DND-41 (cell line): ENCODE measurements at regions not wholly inside any gene's neighbourhood (a gene's known extent, or its start where the extent isn't known, plus 50 kb on each side); places are given as distances from the start of the nearest gene placed in this dataset.
A peak's percentile ranks its signal among the peaks of the same experiment; 100 is the strongest.

Source experiments
- ATAC-seq: fragments of 200-7000 bp; cut with Tn5 transposase; 3 replicates; pipeline ENCODE4 v1.9.1; 2021; ENCODE audit warnings: low read depth; ENCODE audit not compliant: insufficient read depth
- DNase-seq: peaks from one replicate; pipeline ENCODE4 v3.0.0-alpha.2; 2020
- H2AFZ ChIP-seq: 2 replicates; pipeline ENCODE4 v1.6.0; 2012; ENCODE audit warnings: low read depth, low read length
- H3K27ac ChIP-seq: 2 replicates; pipeline ENCODE4 v1.5.1; 2012; ENCODE audit warnings: low read length, inconsistent platforms
- H3K27me3 ChIP-seq: fragments of 200-600 bp; sonication (generic); 2 replicates; pipeline ENCODE4 v1.6.0; 2012; ENCODE audit warnings: low read length, mild to moderate bottlenecking, inconsistent platforms; ENCODE audit not compliant: insufficient read depth, poor library complexity
- H3K36me3 ChIP-seq: 2 replicates; pipeline ENCODE4 v1.5.1; 2012; ENCODE audit warnings: low read length, inconsistent platforms; ENCODE audit not compliant: insufficient read depth
- H3K4me1 ChIP-seq: 2 replicates; pipeline ENCODE4 v1.5.1; 2012; ENCODE audit warnings: mild to moderate bottlenecking, low read length; ENCODE audit not compliant: insufficient read depth
- H3K4me2 ChIP-seq: 2 replicates; pipeline ENCODE4 v1.6.0; 2012; ENCODE audit warnings: mild to moderate bottlenecking, moderate library complexity, low read length, inconsistent platforms; ENCODE audit not compliant: insufficient read depth
- H3K4me3 ChIP-seq, 2 experiments: fragments of 200-600 bp in 1 of 2; shearing (Covaris generic) in 1 of 2; 2 replicates each; pipeline ENCODE4 v1.5.1; 2012 to 2016; ENCODE audit warnings: inconsistent platforms in 2 of 2, low read length in 2 of 2, mild to moderate bottlenecking in 2 of 2, low read depth in 1 of 2, moderate library complexity in 1 of 2
- H3K79me2 ChIP-seq: 2 replicates; pipeline ENCODE4 v1.6.0; 2012; ENCODE audit warnings: low read length, inconsistent platforms; ENCODE audit not compliant: insufficient read depth
- H3K9ac ChIP-seq: 2 replicates; pipeline ENCODE4 v1.6.0; 2012; ENCODE audit warnings: low read depth, mild to moderate bottlenecking, inconsistent platforms, low read length, moderate library complexity
- H3K9me3 ChIP-seq: 2 replicates; pipeline ENCODE4 v1.5.1; 2012; ENCODE audit warnings: low read length, moderate library complexity, mild to moderate bottlenecking, inconsistent platforms; ENCODE audit not compliant: insufficient read depth, severe bottlenecking
- H4K20me1 ChIP-seq: 2 replicates; pipeline ENCODE4 v1.6.0; 2012; ENCODE audit warnings: low read length; ENCODE audit not compliant: insufficient read depth
- CTCF ChIP-seq: IDR thresholded peaks from 2 replicates; pipeline ENCODE4 v1.5.1; 2012; ENCODE audit warnings: borderline replicate concordance, low read length, moderate library complexity, mild to moderate bottlenecking; ENCODE audit not compliant: poor library complexity, severe bottlenecking; ENCODE audit errors: extremely low read depth
- EZH2 ChIP-seq: IDR thresholded peaks from 3 replicates; pipeline ENCODE4 v1.6.1; 2012; ENCODE audit warnings: borderline replicate concordance, low read depth, mild to moderate bottlenecking, moderate library complexity, low read length, inconsistent platforms; ENCODE audit not compliant: severe bottlenecking

- TF ChIP-seq EZH2 (no peak), CTCF (no peak)
- H3K36me3 ChIP-seq: no peaks in the 10 kb centered on the region
- H3K4me1 ChIP-seq: no peaks in the 10 kb centered on the region
- no peak overlapping the region for H3K4me2 ChIP-seq
- no peak overlapping the region for H3K27ac ChIP-seq
- no peak for DNase-seq
- no peak overlapping the region for H3K4me3 ChIP-seq
- no peaks in the 10 kb centered on the region for H4K20me1 ChIP-seq
- H3K9me3 ChIP-seq: no peaks in the 10 kb centered on the region
- H3K27me3 ChIP-seq: peaks cover 8% of the 10 kb centered on the region
- no peak overlapping the region for H2AFZ ChIP-seq
- no peak for ATAC-seq
- H3K79me2 ChIP-seq: no peaks in the 10 kb centered on the region
- no peak overlapping the region for H3K9ac ChIP-seq
These were observed 71.9 kb downstream of the NAV1 start for GRCh38 chr1:201610858-201611257.

GRCh38 chr1:201612645-201613044 is 73.7 kb downstream of the NAV1 start:
- no peak for ATAC-seq
- no peaks in the 10 kb centered on the region for H3K79me2 ChIP-seq
- H4K20me1 ChIP-seq: no peaks in the 10 kb centered on the region

GRCh38 chr1:201614262-201615015 is 75.5 kb downstream of the NAV1 start:
- Histone ChIP-seq H3K36me3 (no peaks in the 10 kb centered on the region), H3K4me2 (no peak overlapping the region), H3K9ac (no peak overlapping the region), H3K9me3 (no peaks in the 10 kb centered on the region), H3K27me3 (peaks cover 8% of the 10 kb centered on the region), H3K27ac (no peak overlapping the region), H3K4me3 (no peak overlapping the region), H3K4me1 (no peaks in the 10 kb centered on the region), H4K20me1 (no peaks in the 10 kb centered on the region), H2AFZ (no peak overlapping the region), H3K79me2 (no peaks in the 10 kb centered on the region)
- ATAC-seq: peak; percentile 75
- TF ChIP-seq EZH2 (no peak), CTCF (no peak)
- peak; percentile 17 for DNase-seq

More at GRCh38 chr1:201612645-201613044, 73.7 kb downstream of the NAV1 start:
- H3K27me3 ChIP-seq: peaks cover 8% of the 10 kb centered on the region
- H3K4me3 ChIP-seq: no peak overlapping the region
- no peaks in the 10 kb centered on the region for H3K9me3 ChIP-seq
- no peak overlapping the region for H3K4me2 ChIP-seq
- H2AFZ ChIP-seq: no peak overlapping the region
- no peak for TF ChIP-seq EZH2
- TF ChIP-seq CTCF: no peak
- DNase-seq: no peak
- no peaks in the 10 kb centered on the region for H3K36me3 ChIP-seq
- H3K27ac ChIP-seq: no peak overlapping the region
- H3K4me1 ChIP-seq: no peaks in the 10 kb centered on the region
- H3K9ac ChIP-seq: no peak overlapping the region

GRCh38 chr1:201617157-201617556 is 78.2 kb downstream of the NAV1 start:
- Histone ChIP-seq H3K27ac (no peak overlapping the region), H3K79me2 (no peaks in the 10 kb centered on the region), H3K27me3 (peaks cover 3% of the 10 kb centered on the region), H3K4me3 (no peak overlapping the region), H3K36me3 (no peaks in the 10 kb centered on the region), H4K20me1 (no peaks in the 10 kb centered on the region), H3K4me1 (no peaks in the 10 kb centered on the region), H2AFZ (no peak overlapping the region), H3K4me2 (no peak overlapping the region), H3K9me3 (no peaks in the 10 kb centered on the region), H3K9ac (no peak overlapping the region)
- no peak for TF ChIP-seq CTCF
- no peak for TF ChIP-seq EZH2
- ATAC-seq (no peak), DNase-seq (no peak)
